ENCODE measurements at regions not wholly inside any gene's neighbourhood (a gene's known extent, or its start where the extent isn't known, plus 50 kb on each side); places are given as distances from the start of the nearest gene placed in this dataset.

DNA sequence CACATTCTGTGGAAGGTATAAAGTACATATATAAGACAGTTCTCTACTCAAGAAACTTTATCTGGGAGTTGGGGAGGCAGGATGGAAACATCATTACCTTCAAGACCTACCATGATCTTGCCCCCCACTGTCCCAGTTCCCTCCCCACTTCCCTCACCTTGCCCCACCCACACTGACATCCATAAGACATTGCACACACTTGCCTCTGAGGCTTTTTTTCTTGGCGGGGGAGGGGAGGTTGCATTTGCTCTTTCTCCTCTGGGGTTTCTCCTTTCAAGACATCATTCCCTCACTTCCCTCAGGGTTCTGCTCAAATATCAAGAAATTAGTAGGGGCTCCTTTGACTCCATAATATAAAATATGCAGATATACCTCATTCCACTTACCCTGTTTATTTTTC is 276.0 kb downstream of the ARL4A start:
- TF ChIP-seq, protein P1, sequence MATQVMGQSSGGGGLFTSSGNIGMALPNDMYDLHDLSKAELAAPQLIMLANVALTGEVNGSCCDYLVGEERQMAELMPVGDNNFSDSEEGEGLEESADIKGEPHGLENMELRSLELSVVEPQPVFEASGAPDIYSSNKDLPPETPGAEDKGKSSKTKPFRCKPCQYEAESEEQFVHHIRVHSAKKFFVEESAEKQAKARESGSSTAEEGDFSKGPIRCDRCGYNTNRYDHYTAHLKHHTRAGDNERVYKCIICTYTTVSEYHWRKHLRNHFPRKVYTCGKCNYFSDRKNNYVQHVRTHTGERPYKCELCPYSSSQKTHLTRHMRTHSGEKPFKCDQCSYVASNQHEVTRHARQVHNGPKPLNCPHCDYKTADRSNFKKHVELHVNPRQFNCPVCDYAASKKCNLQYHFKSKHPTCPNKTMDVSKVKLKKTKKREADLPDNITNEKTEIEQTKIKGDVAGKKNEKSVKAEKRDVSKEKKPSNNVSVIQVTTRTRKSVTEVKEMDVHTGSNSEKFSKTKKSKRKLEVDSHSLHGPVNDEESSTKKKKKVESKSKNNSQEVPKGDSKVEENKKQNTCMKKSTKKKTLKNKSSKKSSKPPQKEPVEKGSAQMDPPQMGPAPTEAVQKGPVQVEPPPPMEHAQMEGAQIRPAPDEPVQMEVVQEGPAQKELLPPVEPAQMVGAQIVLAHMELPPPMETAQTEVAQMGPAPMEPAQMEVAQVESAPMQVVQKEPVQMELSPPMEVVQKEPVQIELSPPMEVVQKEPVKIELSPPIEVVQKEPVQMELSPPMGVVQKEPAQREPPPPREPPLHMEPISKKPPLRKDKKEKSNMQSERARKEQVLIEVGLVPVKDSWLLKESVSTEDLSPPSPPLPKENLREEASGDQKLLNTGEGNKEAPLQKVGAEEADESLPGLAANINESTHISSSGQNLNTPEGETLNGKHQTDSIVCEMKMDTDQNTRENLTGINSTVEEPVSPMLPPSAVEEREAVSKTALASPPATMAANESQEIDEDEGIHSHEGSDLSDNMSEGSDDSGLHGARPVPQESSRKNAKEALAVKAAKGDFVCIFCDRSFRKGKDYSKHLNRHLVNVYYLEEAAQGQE (IDR thresholded peaks at IDR 0.05; ENCODE audit: insufficient read depth in 1 of 2, low read depth in 2 of 2, low read length in 2 of 2): no peak
- TF ChIP-seq POLR2AphosphoS5 (IDR thresholded peaks at IDR 0.05; ENCODE audit: low read depth, low read length) (no peak), TAF1 (IDR thresholded peaks at IDR 0.05; ENCODE audit: borderline replicate concordance, insufficient read depth, low read length) (no peak), SIN3A (IDR thresholded peaks at IDR 0.05; ENCODE audit: borderline replicate concordance, insufficient read depth, low read length) (no peak), FOXP2 (optimal IDR thresholded peaks at IDR 0.05; ENCODE audit: borderline replicate concordance, extremely low read depth, extremely low read length, insufficient read depth) (no peak)

DNA sequence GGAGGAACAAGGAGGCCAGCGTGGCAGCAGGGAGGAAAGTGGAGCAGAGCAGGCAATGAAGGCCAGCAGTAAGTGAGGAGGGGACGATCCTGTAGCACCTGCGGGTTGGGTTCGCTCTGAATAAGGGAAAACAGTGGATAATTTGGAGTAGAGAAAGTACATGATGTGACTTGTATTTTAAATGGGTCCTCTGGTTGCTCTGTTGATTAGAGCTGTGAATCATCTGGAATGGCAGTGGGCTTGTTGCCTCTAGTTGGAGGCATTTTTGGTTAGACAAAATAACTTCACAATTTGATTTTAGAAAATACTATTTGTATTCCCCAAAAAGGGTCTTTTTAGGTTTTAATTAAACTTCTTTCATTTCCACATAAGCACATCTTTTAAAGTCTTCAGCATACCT is 277.4 kb downstream of the ARL4A start:
- TF ChIP-seq SIN3A (IDR thresholded peaks at IDR 0.05; ENCODE audit: borderline replicate concordance, insufficient read depth, low read length) (no peak), POLR2AphosphoS5 (IDR thresholded peaks at IDR 0.05; ENCODE audit: low read depth, low read length) (no peak), TAF1 (IDR thresholded peaks at IDR 0.05; ENCODE audit: borderline replicate concordance, insufficient read depth, low read length) (no peak), FOXP2 (optimal IDR thresholded peaks at IDR 0.05; ENCODE audit: borderline replicate concordance, extremely low read depth, extremely low read length, insufficient read depth) (no peak)
- TF ChIP-seq, protein P1 (IDR thresholded peaks at IDR 0.05; ENCODE audit: insufficient read depth in 1 of 2, low read depth in 2 of 2, low read length in 2 of 2): no peak

DNA sequence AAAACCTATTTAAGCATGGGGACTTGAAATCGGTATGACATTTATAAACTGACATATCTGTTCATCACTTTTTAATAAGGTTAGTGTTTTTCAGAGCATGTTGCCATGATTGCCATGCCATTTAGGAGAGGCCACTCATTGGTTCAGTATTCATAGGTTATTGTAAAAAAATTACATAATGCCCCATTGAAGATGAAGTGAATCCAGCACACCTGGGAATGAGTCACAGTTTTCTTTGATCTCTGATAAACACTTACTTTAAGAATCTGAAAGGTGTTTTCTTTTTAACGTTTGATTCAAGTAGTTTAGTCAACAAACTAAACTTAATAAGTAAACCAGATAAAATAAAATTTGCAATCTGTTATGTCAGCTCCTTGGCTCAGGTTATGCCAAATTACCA is 278.3 kb downstream of the ARL4A start:
- TF ChIP-seq TAF1 (IDR thresholded peaks at IDR 0.05; ENCODE audit: borderline replicate concordance, insufficient read depth, low read length) (no peak), SIN3A (IDR thresholded peaks at IDR 0.05; ENCODE audit: borderline replicate concordance, insufficient read depth, low read length) (no peak), FOXP2 (optimal IDR thresholded peaks at IDR 0.05; ENCODE audit: borderline replicate concordance, extremely low read depth, extremely low read length, insufficient read depth) (no peak), POLR2AphosphoS5 (IDR thresholded peaks at IDR 0.05; ENCODE audit: low read depth, low read length) (no peak)
- TF ChIP-seq, protein P1 (IDR thresholded peaks at IDR 0.05; ENCODE audit: insufficient read depth in 1 of 2, low read depth in 2 of 2, low read length in 2 of 2): no peak

DNA sequence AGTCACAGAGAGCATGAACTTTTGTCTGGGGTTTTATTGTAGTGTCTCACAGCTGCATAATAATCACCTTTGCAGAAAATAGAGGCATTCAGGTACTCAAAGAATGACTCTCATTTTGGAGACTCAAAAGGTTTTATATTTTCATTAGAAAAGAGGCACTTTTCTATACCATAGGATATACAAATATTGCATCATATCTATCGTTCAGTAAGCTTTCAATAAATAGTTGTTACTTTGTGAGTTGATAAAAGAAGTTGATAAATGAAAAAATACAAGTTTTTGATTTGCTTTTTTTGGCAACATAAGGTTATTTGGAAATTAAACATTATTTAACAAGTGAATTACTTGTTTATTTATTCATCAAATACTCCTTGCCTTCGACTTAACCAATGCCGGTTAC is 279.9 kb downstream of the ARL4A start:
- TF ChIP-seq, protein P1 (IDR thresholded peaks at IDR 0.05; ENCODE audit: insufficient read depth in 1 of 2, low read depth in 2 of 2, low read length in 2 of 2): no peak
- TF ChIP-seq TAF1 (IDR thresholded peaks at IDR 0.05; ENCODE audit: borderline replicate concordance, insufficient read depth, low read length) (no peak), POLR2AphosphoS5 (IDR thresholded peaks at IDR 0.05; ENCODE audit: low read depth, low read length) (no peak), SIN3A (IDR thresholded peaks at IDR 0.05; ENCODE audit: borderline replicate concordance, insufficient read depth, low read length) (no peak), FOXP2 (optimal IDR thresholded peaks at IDR 0.05; ENCODE audit: borderline replicate concordance, extremely low read depth, extremely low read length, insufficient read depth) (no peak)
